ENCODE measurements at regions not wholly inside any gene's neighbourhood (a gene's known extent, or its start where the extent isn't known, plus 50 kb on each side); places are given as distances from the start of the nearest gene placed in this dataset.

GRCh38 chr3:26015752-26016151 is 225.9 kb downstream of the OXSM start:
- TF ChIP-seq CTCF (IDR thresholded peaks at IDR 0.05) (no peak), POLR2A (IDR thresholded peaks at IDR 0.05) (no peak), POLR2AphosphoS5 (IDR thresholded peaks at IDR 0.05; ENCODE audit: insufficient read depth in 1 of 2, low read depth in 1 of 2) (no peak)

Measured in vagina (tissue), 2 donors.